ENCODE measurements at regions not wholly inside any gene's neighbourhood (a gene's known extent, or its start where the extent isn't known, plus 50 kb on each side); places are given as distances from the start of the nearest gene placed in this dataset.
"Not testable (repeated sequence)": the region's sequence is repeated elsewhere in the genome, so short reads cannot be mapped to it uniquely, and the experiment has no call there.

- Histone ChIP-seq H3K9me3 (no peaks in the 10 kb centered on the region), H3K4me3 (no peak overlapping the region), H3K36me3 (no peaks in the 10 kb centered on the region), H3K4me1 (peaks cover 0 to 5% (median 0%) of the 10 kb centered on the region in 4 donors), H3K27me3 (no peaks in the 10 kb centered on the region), H3K27ac (no peak overlapping the region)
- no peak for TF ChIP-seq POLR2A (IDR thresholded peaks at IDR 0.05)
- no peak for TF ChIP-seq CTCF (IDR thresholded peaks at IDR 0.05)
- no peak for DNase-seq
Measured at GRCh38 chr7:359226-359765, 69.3 kb downstream of the FOXL3 start.

GRCh38 chr7:359766-360361, 69.9 kb downstream of the FOXL3 start:
- no peaks in the 10 kb centered on the region for H3K9me3 ChIP-seq
- DNase-seq, result peak in 1 of 3 donors; percentile 36
- H3K36me3 ChIP-seq, result no peaks in the 10 kb centered on the region
- H3K4me1 ChIP-seq, result peaks cover 0 to 5% (median 0%) of the 10 kb centered on the region in 4 donors
- no peak overlapping the region for H3K27ac ChIP-seq
- no peaks in the 10 kb centered on the region for H3K27me3 ChIP-seq
- H3K4me3 ChIP-seq, result no peak overlapping the region
- TF ChIP-seq CTCF (IDR thresholded peaks at IDR 0.05) (no peak), POLR2A (IDR thresholded peaks at IDR 0.05) (no peak)

- Histone ChIP-seq H3K36me3 (no peaks in the 10 kb centered on the region), H3K4me3 (no peak overlapping the region), H3K27me3 (no peaks in the 10 kb centered on the region), H3K9me3 (no peaks in the 10 kb centered on the region), H3K4me1 (peaks cover 0 to 5% (median 0%) of the 10 kb centered on the region in 4 donors), H3K27ac (no peak overlapping the region)
- TF ChIP-seq POLR2A (IDR thresholded peaks at IDR 0.05), result no peak
- no peak for TF ChIP-seq CTCF (IDR thresholded peaks at IDR 0.05)
- peak in 1 of 3 donors; percentile 39 for DNase-seq
Measured at GRCh38 chr7:360454-361100, 70.6 kb downstream of the FOXL3 start.

- not testable (repeated sequence) for H3K36me3 ChIP-seq, DNase-seq, H3K27ac ChIP-seq, H3K27me3 ChIP-seq, H3K9me3 ChIP-seq, H3K4me1 ChIP-seq, H3K4me3 ChIP-seq
Measured at GRCh38 chr7:361182-361581, 71.2 kb downstream of the FOXL3 start.

GRCh38 chr7:361680-362401, 71.9 kb downstream of the FOXL3 start:
- Histone ChIP-seq H3K4me1 (peaks cover 0 to 9% (median 0%) of the 10 kb centered on the region in 4 donors), H3K4me3 (peak overlapping the region in 3 of 4 donors; percentile 1 to 14 (median 6)), H3K9me3 (no peaks in the 10 kb centered on the region), H3K36me3 (no peaks in the 10 kb centered on the region), H3K27ac (peak overlapping the region in 1 of 4 donors; percentile 4), H3K27me3 (no peaks in the 10 kb centered on the region)
- TF ChIP-seq POLR2A (IDR thresholded peaks at IDR 0.05), result no peak
- TF ChIP-seq CTCF (IDR thresholded peaks at IDR 0.05), result no peak
- no peak for DNase-seq
